VCaP (cell line): ENCODE measurements at regions not wholly inside any gene's neighbourhood (a gene's known extent, or its start where the extent isn't known, plus 50 kb on each side); places are given as distances from the start of the nearest gene placed in this dataset.

Experiments used
- H3K27ac ChIP-seq: fragments of 450-650 bp; 2 replicates; pipeline ENCODE4 v1.5.1; 2017
- TF ChIP-seq, protein P1 (sequence below): fragments of 450-650 bp; conservative IDR thresholded peaks from 2 replicates; pipeline ENCODE4 v1.5.1; 2017; ENCODE audit warnings: mild to moderate bottlenecking, moderate library complexity

DNA sequence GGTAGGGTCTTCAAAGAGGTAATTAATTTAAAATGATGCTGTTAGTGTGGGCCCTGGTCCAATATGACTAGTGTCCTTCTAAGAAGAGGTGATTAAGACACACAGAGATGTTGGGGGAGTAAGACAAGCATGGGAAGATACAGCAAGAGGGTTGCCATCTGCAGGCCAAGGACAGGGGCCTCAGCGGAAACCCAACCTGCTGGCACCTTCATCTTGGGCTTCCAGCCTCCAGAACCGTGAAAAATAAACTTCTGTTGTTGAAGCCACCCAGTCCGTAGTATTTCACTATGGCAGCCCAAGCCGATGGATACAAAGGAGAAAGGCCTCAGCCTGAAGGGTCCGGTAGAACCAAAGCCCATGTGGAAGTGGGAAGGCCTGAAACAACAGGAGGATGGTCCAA, 161.7 kb upstream of the UBE2E1 start:
- TF ChIP-seq, protein P1, sequence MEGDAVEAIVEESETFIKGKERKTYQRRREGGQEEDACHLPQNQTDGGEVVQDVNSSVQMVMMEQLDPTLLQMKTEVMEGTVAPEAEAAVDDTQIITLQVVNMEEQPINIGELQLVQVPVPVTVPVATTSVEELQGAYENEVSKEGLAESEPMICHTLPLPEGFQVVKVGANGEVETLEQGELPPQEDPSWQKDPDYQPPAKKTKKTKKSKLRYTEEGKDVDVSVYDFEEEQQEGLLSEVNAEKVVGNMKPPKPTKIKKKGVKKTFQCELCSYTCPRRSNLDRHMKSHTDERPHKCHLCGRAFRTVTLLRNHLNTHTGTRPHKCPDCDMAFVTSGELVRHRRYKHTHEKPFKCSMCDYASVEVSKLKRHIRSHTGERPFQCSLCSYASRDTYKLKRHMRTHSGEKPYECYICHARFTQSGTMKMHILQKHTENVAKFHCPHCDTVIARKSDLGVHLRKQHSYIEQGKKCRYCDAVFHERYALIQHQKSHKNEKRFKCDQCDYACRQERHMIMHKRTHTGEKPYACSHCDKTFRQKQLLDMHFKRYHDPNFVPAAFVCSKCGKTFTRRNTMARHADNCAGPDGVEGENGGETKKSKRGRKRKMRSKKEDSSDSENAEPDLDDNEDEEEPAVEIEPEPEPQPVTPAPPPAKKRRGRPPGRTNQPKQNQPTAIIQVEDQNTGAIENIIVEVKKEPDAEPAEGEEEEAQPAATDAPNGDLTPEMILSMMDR, result no peak
- H3K27ac ChIP-seq, result peak overlapping the region; percentile 89; the same call in 1 of the 2 replicates

DNA sequence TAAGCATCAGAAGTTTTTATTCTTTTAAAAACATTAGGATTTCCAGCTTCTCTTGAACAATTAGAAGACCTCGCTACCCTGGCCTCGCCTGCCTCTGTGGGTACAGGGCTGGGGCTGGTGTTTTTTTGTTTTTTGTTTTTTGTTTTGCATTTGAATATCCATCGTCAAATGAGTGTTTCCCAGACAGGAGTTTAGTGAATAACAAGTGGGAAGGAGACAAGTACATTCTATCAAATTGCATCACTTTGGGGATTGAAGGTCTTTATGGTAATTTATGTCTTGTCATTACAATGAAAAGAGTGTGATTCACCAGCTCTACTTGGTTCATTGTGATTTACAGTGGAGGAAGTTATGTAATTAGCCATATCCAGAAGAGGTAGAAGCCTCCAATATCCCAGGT, 161.1 kb upstream of the UBE2E1 start:
- TF ChIP-seq, protein P1, result no peak
- peak overlapping the region; percentile 89 for H3K27ac ChIP-seq

DNA sequence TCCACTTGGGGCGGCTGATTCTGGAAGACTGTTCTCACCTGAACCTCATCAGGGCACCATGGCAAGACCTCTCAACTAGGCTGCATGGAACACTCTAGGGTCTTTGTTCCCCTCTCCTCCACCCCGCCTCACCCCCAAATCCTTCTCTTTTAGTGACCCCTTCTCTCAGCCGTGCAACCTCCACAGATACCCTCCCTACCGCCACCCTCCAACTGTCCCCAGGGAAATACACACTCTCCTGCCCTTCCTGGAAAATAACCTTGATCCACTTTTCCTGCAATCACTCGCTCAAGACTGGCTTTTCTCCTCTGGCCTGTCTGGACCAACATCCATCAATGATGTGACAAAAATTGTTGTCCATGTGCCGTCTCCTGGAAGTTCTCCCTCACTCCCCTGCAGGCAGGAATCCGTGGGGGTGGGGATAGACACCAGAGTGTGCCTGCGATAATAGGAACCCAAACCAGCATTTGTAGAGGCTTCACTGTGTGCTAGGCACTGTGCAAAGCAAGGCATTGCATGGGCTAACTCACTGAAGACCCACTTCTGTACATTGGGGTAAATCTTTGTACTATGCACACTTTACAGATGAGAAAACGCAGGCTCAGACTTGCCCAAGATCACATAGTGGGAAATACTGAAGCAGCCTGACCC, 160.1 kb upstream of the UBE2E1 start:
- H3K27ac ChIP-seq, result peak overlapping the region; percentile 89

DNA sequence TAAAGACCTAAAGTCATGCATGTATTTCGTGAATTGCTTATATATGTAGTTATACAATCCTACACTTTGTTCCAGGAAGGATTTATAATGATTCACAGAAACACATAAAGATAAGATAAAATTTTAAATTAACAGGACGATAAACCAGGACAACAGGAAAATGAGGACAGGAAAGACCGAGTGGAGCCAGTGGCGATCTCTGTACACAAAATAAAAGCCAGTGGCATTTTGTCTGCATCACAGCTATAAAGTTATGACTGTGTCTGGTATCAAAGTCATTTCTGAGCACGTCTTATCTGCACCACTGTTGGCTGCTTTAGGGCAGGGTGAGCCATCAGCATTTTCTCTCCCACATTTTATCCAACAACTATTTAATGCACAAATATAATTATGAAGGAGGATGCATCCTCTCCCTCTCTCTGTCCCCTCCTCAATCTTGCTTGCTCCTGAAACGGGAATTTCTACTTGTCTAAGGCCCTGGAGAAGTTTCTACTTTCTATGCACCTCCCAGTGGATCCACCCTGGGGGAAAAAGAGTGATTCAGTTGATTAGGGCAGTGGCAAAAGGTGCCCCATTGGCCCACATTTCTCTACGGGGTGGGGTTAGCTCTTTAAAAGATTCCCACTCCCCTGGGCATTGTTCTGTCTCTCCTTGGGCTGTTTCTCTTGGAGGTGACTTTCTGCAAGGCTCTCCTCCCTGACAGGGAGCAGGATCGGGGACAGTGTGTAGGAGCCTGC, 159.4 kb upstream of the UBE2E1 start:
- TF ChIP-seq, protein P1, result no peak
- H3K27ac ChIP-seq, result peak overlapping the region; percentile 89

More for the DNA sequence above, 160.1 kb upstream of the UBE2E1 start:
- TF ChIP-seq, protein P1, result no peak

DNA sequence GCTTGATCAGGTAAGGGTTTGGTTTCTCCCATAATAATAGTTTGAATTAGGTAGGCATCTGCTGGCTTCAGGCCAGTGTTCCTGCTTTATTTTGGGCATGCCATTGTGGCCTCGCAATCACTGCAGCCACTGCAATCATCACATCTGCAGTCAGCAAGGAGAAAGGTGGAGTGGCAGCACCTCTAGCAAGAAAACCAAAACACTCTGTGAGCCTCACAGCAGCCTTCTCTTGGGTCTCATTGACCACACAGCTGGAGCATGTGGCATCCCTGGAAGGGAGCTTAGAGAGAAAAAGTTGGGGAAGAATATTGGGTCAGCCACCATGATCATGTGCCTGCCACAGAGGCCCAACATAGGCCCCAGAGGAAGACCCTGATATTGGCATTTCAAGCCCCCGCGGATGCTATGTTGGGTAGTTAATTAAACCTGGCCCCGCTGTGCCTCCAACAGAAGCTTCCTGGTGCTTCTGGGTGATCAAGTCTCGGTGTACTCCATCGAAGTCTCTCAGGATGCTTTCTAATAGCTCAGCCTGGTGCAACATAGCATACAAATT, 158.0 kb upstream of the UBE2E1 start:
- TF ChIP-seq, protein P1, result no peak
- H3K27ac ChIP-seq, result peak overlapping the region; percentile 89

DNA sequence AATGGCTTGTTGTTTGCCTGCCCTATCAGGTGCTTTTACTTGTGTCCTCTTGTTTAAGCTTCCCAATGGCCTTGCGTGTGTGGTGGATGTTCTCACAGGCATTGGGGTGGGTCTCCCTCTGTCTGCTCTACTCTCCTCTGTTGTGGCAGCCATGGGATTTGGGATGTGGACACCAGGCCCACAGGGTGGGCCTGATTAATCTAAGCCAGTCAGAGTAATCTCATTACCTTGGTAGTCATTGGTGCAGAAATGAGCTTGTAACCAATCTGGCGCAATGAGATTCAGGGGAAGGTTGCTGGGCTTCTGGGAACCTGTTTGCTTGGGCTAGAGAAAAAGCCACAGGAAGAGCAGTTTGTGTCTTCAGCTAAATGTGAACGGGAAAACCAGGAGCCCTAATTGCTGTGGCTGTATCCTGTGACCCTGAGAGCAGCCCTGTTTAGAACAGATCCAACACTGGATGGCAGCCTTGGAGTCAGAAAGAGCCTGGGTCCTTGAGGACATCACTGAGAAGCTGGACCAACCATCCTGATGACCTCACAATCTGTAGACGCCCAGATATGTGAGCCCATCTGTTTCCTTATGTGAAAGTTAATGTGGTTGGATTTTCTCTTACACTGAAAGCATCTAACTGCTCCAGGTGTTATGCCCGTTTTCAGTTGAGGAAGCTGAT, 157.3 kb upstream of the UBE2E1 start:
- TF ChIP-seq, protein P1, result no peak
- H3K27ac ChIP-seq, result peak overlapping the region; percentile 89; the same call in 1 of the 2 replicates

DNA sequence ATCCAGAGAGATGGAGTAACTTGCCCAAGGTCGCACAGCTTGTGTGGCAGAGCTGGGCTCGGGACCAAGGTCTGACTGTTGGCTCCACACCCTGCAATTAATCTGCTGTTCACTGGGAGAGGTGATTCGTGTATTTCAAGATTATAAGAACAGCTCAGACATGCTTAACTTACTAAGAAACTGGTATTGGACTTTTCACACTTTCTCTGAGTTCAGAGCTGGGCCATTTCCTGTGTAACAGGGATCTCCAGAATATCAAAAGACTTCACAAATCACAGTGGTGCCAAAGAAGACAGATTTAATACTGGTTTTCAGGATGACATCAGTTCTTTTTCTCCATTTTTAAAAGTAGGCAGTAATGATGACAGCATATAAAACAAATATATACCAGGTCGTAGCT, 156.8 kb upstream of the UBE2E1 start:
- peak overlapping the region; percentile 89; the same call in 1 of the 2 replicates for H3K27ac ChIP-seq
- TF ChIP-seq, protein P1, result no peak
